ENCODE measurements at regions not wholly inside any gene's neighbourhood (a gene's known extent, or its start where the extent isn't known, plus 50 kb on each side); places are given as distances from the start of the nearest gene placed in this dataset.

DNA sequence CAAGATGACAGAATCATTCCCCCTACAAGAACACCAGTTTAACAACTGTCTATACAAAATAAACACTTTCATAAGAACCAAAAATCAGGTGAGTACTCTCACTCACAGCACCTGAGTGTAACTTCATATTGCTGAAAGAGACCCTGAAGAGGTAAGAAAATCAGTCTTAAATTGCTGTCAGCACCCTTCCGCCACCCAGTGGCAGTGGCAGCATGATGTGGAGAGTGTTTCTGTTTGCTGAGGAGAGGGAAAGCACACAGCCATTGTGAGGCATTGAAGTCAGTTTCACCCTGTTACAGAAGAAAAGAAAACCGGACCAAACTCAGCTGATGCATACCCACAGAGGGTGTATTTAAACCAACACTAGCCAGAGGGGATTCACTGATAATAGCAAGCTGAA, 1240.8 kb upstream of the CRIM1 start:
- TF ChIP-seq, protein P1, sequence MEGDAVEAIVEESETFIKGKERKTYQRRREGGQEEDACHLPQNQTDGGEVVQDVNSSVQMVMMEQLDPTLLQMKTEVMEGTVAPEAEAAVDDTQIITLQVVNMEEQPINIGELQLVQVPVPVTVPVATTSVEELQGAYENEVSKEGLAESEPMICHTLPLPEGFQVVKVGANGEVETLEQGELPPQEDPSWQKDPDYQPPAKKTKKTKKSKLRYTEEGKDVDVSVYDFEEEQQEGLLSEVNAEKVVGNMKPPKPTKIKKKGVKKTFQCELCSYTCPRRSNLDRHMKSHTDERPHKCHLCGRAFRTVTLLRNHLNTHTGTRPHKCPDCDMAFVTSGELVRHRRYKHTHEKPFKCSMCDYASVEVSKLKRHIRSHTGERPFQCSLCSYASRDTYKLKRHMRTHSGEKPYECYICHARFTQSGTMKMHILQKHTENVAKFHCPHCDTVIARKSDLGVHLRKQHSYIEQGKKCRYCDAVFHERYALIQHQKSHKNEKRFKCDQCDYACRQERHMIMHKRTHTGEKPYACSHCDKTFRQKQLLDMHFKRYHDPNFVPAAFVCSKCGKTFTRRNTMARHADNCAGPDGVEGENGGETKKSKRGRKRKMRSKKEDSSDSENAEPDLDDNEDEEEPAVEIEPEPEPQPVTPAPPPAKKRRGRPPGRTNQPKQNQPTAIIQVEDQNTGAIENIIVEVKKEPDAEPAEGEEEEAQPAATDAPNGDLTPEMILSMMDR (IDR thresholded peaks at IDR 0.05), result peak in 2 of 6 experiments; percentile 13 to 47
- no peak for TF ChIP-seq POLR2A (IDR thresholded peaks at IDR 0.05)
